HG02885 (cell line): ENCODE measurements at regions not wholly inside any gene's neighbourhood (a gene's known extent, or its start where the extent isn't known, plus 50 kb on each side); places are given as distances from the start of the nearest gene placed in this dataset.

ENCODE experiments used
- ATAC-seq: cut with Tn5 transposase; IDR thresholded peaks from one replicate; pipeline ENCODE4 v1.9.1; 2021; ENCODE audit warnings: mild to moderate bottlenecking; ENCODE audit not compliant: unreplicated experiment, poor library complexity

DNA sequence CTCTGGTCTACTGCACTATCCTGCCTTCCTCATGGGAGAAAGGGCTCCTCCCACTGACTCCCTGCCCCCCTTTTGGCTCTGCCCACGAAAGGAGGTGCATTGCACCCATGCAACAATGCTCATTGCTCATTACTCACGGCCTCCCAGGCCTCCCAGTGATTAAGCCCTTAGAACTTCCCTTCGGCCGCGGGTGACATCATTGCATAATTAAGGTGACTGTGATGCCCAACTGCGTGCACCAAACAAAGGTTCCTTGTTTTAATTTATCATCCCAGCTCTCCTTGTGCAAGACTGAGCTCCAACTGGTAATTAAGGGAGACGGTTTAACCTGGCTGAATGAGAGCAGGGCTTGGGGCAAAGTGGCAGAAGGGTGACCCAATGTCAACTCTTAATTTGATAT lies 180.4 kb downstream of the GAS1 start:
- ATAC-seq = no peak

DNA sequence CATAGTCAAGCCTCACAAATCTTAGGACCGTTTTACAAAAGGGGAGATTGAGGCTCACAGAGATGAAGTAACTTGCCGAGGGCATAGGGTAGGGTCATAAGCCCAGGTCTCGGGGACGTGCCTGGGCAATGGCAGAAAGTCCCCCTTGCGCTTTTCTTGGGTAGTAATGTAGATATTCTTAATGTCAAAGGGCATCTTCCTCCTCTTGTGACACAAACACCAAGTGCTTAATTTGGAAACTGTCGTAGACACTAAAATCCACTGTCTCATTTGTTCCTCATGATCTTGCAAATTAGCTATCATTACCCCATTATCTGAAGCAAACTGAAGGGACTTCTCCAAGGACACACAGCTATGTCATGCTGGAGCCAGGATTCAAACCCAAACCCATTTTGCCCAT lies 180.8 kb downstream of the GAS1 start:
- ATAC-seq = no peak

GRCh38 chr9:86765746-86766430 lies 181.4 kb downstream of the GAS1 start:
- ATAC-seq = no peak

GRCh38 chr9:86764671-86765343 lies 182.5 kb downstream of the GAS1 start:
- ATAC-seq = no peak

DNA sequence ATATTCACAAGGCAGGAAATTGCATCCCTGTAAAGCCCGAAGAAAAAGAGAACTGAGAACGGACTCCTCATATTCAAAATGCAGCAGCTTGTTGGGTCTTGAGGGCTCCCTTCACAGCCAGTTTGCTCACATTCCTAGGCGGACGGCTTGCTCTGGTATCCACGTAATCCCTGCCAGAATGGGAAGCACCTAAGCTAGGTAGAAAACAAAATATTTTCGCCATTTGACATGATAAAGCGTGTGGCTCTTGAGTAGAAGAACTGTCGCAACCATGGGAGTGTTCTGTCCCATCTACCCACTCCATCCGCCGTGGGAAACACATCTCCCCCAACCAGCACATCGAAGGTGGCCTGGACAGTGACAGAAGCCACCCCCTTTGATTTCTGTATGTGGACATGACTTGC lies 183.1 kb downstream of the GAS1 start:
- no peak for ATAC-seq

DNA sequence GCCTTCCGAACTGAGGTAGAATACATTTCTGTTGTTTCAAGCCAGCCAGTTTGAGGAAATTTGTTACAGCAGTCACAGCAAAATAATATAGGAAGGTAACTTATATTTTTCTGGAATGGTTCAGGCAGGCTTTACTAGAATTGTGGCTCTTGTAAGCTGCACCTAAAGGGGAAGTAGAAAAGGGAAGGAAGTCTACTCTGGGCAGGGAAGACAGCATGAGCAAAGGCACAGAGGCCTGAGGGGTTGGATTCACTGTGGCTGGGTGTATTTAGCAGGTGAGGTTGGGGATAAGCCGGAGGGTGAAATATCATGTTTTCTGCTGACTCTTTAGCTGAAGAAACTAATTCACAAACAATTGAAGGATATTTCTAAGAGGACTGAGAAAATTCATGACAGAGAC lies 183.5 kb downstream of the GAS1 start:
- no peak for ATAC-seq

- ATAC-seq = no peak
Observed at GRCh38 chr9:86757382-86757720, 190.0 kb downstream of the GAS1 start.

DNA sequence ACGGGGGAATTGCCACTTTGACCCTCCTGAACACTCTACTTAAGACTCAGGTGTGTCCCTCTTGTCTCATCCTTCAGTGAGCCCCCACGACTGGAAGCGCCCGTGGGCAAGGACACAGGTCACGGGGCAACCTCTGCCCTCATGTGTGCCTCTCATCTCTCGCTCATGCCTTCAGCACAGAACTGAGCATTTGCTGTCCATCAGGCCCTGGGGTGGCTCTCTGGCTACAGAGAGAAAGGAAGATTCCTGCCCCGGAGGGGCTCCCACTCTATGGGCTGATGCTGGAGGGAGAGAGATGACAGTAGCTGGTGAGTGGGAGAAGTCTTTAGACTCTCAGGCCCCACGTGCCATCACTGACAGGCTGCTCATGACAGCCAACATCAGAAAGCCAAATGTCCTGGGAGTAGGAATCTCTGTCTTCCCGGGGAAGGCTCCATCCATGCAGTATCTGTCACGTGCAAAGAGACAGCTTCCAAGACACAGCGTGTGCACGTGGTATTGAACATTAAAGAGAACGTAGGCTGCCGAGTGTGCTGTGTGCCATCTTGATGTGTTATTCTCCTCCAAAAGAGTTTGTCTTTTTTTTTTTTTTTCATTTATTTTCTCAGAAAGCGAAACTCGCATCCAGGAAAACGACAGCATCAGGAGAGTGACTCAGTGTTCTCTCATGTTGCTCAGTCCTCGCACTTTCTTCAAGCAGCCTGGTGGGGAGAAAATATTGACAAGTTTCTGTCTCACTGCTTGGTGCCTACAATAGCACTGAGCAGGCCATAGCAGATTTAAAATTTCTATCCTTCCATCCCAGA lies 190.5 kb downstream of the GAS1 start:
- no peak for ATAC-seq

GRCh38 chr9:86755561-86755941 lies 191.8 kb downstream of the GAS1 start:
- no peak for ATAC-seq

- no peak for ATAC-seq
Observed at GRCh38 chr9:86754581-86755560, 192.4 kb downstream of the GAS1 start.

GRCh38 chr9:86753836-86754235 lies 193.5 kb downstream of the GAS1 start:
- no peak for ATAC-seq

DNA sequence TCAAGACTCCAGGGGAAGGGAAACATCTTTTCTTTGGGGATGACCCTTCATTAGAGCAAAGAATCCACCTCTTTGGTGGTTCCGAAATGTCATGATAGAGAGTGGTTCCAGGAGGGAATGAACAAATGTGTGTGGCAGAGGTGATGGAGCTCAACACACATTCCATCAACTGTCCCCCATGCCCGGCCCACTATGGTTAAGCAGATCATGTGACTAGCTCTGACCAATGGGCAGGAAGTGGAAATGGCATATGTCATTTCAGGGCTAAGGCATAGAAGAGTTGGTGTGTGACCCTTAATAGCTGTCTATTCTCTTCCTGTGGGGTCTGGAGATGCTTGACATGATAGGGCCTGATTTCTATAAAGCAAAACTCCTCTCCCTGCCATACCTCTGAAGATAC lies 194.6 kb downstream of the GAS1 start:
- no peak for ATAC-seq

DNA sequence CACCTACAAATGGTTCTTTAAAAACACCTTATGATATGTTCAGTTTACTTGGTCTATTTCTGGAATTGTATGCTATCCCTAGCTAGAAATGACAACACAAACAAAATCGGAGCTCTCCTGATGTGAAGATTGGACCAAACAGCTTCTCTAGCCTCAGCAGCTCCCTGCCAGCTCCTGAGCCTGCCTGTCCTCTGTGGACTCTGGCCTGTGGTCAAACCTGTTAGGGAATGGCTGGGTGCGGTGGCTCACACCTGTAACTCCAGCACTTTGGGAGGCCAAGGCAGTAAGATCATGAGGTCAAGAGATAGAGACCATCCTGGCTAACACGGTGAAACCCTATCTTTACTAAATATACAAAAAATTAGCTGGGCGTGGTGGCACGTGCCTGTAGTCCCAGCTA lies 195.3 kb downstream of the GAS1 start:
- ATAC-seq = no peak

DNA sequence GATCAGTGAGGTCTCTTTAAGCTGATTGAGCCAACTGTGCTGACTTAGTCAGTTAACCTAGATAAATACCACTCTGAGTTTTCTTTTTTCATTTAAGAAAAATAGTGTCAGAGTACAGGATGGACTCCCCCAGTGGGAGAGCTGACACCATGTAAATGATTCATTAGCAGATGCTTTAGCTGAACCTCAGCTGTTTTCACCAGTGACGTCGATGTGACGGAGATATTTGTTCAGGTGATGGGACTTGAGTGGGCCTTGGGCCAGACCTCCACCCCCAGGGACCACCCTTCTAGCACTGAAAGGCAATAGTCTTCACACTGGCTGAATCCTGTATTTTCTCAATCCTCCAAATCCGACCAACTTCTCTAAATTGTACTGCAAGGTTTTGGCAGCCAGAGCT lies 196.1 kb downstream of the GAS1 start:
- no peak for ATAC-seq

- no peak for ATAC-seq
Observed at GRCh38 chr9:86749894-86750255, 197.4 kb downstream of the GAS1 start.

- ATAC-seq = no peak
Observed at GRCh38 chr9:86749161-86749893, 198.0 kb downstream of the GAS1 start.

DNA sequence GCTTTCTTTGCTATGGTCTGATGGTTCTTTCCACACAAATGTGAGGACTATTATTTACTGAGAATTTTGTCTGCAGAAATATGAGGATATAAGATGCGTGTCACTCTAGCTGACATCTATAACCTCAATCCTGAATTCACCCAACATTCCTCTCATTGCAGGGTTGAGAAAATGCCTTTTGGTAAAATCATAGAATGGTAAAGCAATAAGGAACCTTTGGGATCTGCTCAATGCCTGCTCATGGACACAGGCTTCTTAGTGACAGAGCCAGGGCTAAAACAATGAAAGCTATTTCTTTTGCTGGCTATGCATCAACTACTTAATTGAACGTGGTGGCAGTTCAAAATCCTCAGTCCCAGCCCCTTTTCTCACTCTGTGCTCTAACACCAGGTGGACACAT lies 199.6 kb downstream of the GAS1 start:
- no peak for ATAC-seq

GRCh38 chr9:86741311-86742208 lies 205.7 kb downstream of the GAS1 start:
- ATAC-seq = no peak
